GM13976 (cell line): ENCODE measurements at regions not wholly inside any gene's neighbourhood (a gene's known extent, or its start where the extent isn't known, plus 50 kb on each side); places are given as distances from the start of the nearest gene placed in this dataset.

ENCODE experiments used
- DNase-seq: peaks from one replicate; pipeline ENCODE4 v3.0.0; 2012; ENCODE audit warnings: low spot score
- in situ Hi-C: fragments of 300-500 bp; cut with MboI; formaldehyde crosslinking; loops from one replicate; pipeline ENCODE4 v1.12.0; 2022; ENCODE audit warnings: low sequenced_read_pairs, mixed read lengths, inconsistent platforms; ENCODE audit not compliant: unreplicated experiment
- TF ChIP-seq, protein P1 (sequence below): IDR thresholded peaks from 2 replicates; pipeline ENCODE4 v1.5.1; 2012; ENCODE audit warnings: borderline replicate concordance, mild to moderate bottlenecking; ENCODE audit not compliant: insufficient read depth; ENCODE audit errors: extremely low read depth, missing control alignments, control extremely low read depth

DNA sequence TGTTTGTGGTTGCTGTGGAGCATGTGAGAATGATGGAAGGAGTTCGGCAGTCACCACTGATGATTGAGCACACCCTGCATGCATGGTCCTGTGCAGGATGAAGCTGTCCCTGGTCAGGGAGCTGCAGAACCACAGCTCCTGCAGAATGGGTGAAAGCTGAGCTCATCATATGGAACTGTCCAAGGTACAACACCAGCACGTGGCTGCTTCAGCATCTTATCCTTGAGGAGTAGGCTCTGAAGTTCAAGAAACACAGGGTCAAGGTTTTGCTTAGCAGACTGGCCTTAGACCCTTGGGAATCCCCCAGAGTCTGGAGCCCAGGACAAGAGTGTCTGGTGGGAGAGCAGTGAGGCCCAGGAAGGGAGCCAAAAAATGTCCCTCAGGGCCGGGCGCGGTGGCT, 182.4 kb upstream of the LARGE1 start:
- DNase-seq = no peak
- TF ChIP-seq, protein P1, sequence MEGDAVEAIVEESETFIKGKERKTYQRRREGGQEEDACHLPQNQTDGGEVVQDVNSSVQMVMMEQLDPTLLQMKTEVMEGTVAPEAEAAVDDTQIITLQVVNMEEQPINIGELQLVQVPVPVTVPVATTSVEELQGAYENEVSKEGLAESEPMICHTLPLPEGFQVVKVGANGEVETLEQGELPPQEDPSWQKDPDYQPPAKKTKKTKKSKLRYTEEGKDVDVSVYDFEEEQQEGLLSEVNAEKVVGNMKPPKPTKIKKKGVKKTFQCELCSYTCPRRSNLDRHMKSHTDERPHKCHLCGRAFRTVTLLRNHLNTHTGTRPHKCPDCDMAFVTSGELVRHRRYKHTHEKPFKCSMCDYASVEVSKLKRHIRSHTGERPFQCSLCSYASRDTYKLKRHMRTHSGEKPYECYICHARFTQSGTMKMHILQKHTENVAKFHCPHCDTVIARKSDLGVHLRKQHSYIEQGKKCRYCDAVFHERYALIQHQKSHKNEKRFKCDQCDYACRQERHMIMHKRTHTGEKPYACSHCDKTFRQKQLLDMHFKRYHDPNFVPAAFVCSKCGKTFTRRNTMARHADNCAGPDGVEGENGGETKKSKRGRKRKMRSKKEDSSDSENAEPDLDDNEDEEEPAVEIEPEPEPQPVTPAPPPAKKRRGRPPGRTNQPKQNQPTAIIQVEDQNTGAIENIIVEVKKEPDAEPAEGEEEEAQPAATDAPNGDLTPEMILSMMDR = no peak
- in situ Hi-C loops = loop anchor here (10.0 to 25.0 kb wide), 3 partner anchors 178 to 790 kb away; partner anchors contain the start of gene LARGE1

DNA sequence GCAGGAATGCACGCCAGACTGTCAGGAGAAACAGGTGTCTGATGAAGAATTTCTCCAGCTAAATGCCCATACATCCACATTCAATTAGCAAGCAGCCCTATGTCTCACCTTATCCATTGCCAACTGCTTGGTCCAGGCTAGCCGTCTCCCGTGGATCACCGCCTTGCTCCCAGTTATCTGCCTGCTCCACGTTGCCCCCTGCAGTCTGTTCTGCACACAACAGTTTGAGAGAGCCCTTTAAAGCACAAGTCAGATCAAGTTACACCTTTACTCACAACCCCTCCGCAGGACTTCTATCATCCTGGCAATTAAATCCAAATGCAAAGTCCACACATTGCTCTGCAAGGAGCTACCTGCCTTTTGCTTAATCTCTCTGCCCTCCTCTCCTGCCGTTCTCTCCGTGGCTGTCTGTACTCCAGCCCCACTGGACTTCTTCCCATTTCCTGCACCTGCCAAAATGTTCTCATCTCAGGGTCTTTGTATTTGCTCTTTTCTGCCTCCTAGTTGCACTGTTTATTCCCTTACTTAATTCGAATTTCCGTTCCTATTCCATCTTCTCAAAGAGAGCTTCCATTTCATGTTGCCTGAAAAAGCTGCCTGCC, 185.3 kb upstream of the LARGE1 start:
- in situ Hi-C loops = loop anchor here (10.0 to 25.0 kb wide), 3 partner anchors 181 to 793 kb away; partner anchors contain the start of gene LARGE1
- peak; percentile 36 for DNase-seq
- TF ChIP-seq, protein P1 = peak; percentile 58

DNA sequence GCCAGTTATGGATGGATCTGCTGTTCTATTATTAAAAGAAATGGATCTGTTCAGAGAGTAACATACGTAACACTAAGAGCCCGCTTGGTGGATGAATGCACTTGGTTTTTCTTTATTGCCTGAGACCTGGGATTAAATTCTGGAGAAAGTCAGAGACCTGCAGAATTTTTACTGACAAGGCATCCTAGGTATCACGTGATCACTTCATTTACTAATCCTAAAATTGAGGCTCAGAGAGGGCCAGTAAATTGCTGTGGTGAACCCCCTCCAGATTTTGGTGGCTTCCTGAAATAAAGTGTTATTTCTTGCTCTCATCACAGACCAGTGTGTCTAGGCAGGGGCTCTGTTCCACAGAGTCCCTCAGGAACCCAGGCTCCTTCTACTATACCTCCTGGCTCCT, 187.9 kb upstream of the LARGE1 start:
- no peak for DNase-seq
- in situ Hi-C loops = loop anchor here (10.0 to 25.0 kb wide), 3 partner anchors 183 to 796 kb away; partner anchors contain the start of gene LARGE1
- TF ChIP-seq, protein P1 = no peak

DNA sequence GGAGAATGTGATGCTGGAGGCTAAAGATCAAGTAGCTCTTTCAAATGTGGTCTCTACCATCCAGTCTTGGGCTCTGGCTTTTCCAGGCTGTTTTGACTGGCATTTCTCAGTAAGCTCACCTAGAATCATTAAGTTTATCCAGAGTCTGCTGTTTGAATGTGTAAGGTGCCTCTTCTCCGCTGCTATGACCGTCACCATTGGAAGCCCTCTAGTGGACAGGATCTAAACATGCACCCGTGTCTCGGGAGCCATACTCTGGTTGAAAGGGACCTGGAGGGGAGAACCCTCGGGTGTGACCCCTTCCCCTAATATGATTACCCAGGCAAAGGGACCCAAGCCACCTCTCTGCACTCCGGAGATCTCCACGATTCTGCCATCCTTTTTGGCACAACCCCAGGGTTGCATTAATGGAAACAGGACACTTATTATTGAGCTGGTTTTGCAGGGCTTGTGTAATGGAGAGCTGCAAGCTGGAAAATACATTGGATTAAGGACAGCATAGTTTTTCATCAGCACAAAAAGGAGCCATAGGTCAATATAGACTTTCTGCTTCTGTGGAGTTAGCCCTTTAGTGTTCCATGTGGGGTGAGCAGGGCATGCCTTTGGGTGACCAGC, 191.0 kb upstream of the LARGE1 start:
- in situ Hi-C loops = loop anchor here (25.0 kb wide), 2 partner anchors 599 to 799 kb away; no protein-coding TSS in a partner anchor
- peak; percentile 55 for DNase-seq

DNA sequence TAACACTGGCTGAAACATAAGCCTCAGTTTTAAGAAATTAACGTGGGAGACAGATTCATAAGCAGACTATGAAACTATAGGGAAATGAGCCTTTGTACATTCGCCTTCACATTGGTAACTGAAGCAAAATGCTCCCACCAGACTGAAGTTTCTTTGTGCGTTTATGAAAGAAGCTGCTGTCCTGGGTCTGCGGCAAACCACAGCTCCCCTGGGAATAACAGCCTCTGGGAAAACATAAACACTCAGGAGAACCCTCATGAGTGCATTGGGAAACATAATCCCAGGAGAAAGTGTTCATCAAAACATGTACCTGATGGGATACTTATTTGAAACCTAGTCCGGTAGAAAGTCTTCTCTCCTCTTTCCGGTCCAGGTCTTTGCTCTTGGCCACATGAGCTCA, 193.1 kb upstream of the LARGE1 start:
- TF ChIP-seq, protein P1 = no peak
- no peak for DNase-seq
- in situ Hi-C loops = loop anchor here (25.0 kb wide), 2 partner anchors 601 to 801 kb away; no protein-coding TSS in a partner anchor

More for the DNA sequence above, 191.0 kb upstream of the LARGE1 start:
- TF ChIP-seq, protein P1 = peak; percentile 55

DNA sequence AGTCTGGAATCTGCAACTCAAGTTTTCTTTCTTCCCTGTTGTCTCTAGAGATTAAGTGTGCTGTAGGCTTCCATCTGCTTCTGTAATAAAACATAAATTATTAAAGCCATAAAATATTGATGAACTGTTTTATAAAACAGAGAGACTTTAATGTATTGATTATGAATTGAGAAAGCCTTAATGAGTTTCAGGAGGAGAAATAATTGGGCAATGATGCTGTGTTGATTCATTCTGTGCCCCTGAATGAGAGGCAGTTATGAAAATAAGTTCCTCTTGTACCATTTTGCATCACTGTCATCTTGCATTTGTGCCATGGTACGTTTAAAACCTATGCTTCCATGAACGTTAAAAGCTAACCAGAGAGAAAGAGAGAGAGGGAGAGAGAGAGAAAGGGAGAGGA, 194.1 kb upstream of the LARGE1 start:
- no peak for DNase-seq
- TF ChIP-seq, protein P1 = no peak
- in situ Hi-C loops = loop anchor here (25.0 kb wide), 2 partner anchors 602 to 802 kb away; no protein-coding TSS in a partner anchor
